OCI-LY7 (cell line): ENCODE measurements at regions not wholly inside any gene's neighbourhood (a gene's known extent, or its start where the extent isn't known, plus 50 kb on each side); places are given as distances from the start of the nearest gene placed in this dataset.

Experiments used
- CTCF ChIP-seq: fragments of 200-600 bp; sonication (generic); conservative IDR thresholded peaks from 2 replicates; pipeline ENCODE4 v1.5.1; 2014; ENCODE audit warnings: mild to moderate bottlenecking, antibody characterized with exemption, low read length, moderate library complexity, mixed read lengths
- EZH2phosphoT487 ChIP-seq: fragments of 200-600 bp; sonication (generic); IDR thresholded peaks from 2 replicates; pipeline ENCODE4 v1.6.1; 2018; ENCODE audit warnings: low read depth, borderline replicate concordance, mild to moderate bottlenecking, mixed run types, antibody characterized with exemption, low read length, moderate library complexity, mixed read lengths

- TF ChIP-seq CTCF (no peak), EZH2phosphoT487 (no peak)
These were observed 52.8 kb upstream of the C3orf49 start for GRCh38 chr3:63766261-63766660.
